DND-41 (cell line): ENCODE measurements at regions not wholly inside any gene's neighbourhood (a gene's known extent, or its start where the extent isn't known, plus 50 kb on each side); places are given as distances from the start of the nearest gene placed in this dataset.
"Not testable (repeated sequence)": the region's sequence is repeated elsewhere in the genome, so short reads cannot be mapped to it uniquely, and the experiment has no call there.

ENCODE experiments used
- EZH2 ChIP-seq: IDR thresholded peaks from 3 replicates; pipeline ENCODE4 v1.6.1; 2012; ENCODE audit warnings: borderline replicate concordance, low read depth, mild to moderate bottlenecking, moderate library complexity, low read length, inconsistent platforms; ENCODE audit not compliant: severe bottlenecking
- TF ChIP-seq, protein P1 (sequence below): IDR thresholded peaks from 2 replicates; pipeline ENCODE4 v1.5.1; 2012; ENCODE audit warnings: borderline replicate concordance, low read length, moderate library complexity, mild to moderate bottlenecking; ENCODE audit not compliant: poor library complexity, severe bottlenecking; ENCODE audit errors: extremely low read depth

DNA sequence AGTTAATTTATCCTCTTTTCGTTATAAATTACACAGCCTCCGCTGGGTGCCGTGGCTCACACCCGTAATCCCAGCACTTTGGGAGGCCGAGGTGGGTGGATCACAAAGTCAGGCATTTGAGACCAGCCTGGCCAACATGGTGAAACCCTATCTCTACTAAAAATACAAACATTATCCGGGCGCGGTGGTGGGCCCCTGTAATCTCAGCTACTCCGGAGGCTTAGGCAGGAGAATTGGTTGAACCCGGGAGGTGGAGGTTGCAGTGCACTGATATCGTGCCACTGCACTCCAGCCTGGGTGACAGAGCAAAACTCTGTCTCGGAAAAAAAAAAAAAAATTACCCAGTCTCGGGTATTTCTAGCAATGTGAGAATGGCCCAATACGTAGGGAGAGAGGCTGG is 590.6 kb downstream of the RFPL4B start:
- TF ChIP-seq, protein P1, sequence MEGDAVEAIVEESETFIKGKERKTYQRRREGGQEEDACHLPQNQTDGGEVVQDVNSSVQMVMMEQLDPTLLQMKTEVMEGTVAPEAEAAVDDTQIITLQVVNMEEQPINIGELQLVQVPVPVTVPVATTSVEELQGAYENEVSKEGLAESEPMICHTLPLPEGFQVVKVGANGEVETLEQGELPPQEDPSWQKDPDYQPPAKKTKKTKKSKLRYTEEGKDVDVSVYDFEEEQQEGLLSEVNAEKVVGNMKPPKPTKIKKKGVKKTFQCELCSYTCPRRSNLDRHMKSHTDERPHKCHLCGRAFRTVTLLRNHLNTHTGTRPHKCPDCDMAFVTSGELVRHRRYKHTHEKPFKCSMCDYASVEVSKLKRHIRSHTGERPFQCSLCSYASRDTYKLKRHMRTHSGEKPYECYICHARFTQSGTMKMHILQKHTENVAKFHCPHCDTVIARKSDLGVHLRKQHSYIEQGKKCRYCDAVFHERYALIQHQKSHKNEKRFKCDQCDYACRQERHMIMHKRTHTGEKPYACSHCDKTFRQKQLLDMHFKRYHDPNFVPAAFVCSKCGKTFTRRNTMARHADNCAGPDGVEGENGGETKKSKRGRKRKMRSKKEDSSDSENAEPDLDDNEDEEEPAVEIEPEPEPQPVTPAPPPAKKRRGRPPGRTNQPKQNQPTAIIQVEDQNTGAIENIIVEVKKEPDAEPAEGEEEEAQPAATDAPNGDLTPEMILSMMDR: not testable (repeated sequence)
- not testable (repeated sequence) for TF ChIP-seq EZH2
